Ureter (tissue), 1 donor: ENCODE measurements at regions not wholly inside any gene's neighbourhood (a gene's known extent, or its start where the extent isn't known, plus 50 kb on each side); places are given as distances from the start of the nearest gene placed in this dataset.
A peak's percentile ranks its signal among the peaks of the same experiment; 100 is the strongest.

Experiments used
- DNase-seq: peaks from one replicate; pipeline ENCODE4 v3.0.0-alpha.2; 2020; ENCODE audit warnings: low spot score
- donor health status: DM: yes; HTN: yes; CAD: no.

GRCh38 chrX:65034668-65035445, 58.6 kb upstream of the ZC4H2 start, which contains the start of gene ZC3H12B:
Gene ZC3H12B, plus strand, starts transcription at chrX:65034826.
- DNase-seq, result peak; percentile 75

DNA sequence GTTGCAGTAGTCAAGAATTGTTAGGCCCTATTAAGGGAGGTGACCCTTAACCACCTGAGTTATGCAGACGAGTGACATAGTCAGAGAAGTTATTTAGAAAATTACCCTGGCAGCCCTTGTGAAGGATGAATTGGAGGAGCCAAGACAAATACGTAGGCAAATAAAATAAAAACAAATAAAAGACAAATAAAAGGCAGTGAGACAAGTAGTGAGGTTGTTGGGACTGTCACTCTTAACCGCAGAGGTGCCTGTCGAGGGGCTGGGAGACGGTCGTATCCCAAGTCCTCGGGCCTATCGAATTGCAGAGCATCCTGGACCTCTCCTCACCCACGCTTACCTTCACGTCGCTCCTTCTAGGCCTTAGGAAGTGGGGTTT, 58.0 kb upstream of the ZC4H2 start:
- no peak for DNase-seq
